Right lobe of liver (tissue), 6 donors: ENCODE measurements at regions not wholly inside any gene's neighbourhood (a gene's known extent, or its start where the extent isn't known, plus 50 kb on each side); places are given as distances from the start of the nearest gene placed in this dataset.

Experiments
- ATAC-seq, 4 donors: fragments of 200-7000 bp; cut with Tn5 transposase; one replicate each; pipeline ENCODE4 v1.9.1; 2020; ENCODE audit warnings: mild to moderate bottlenecking in 4 of 4, moderate library complexity in 4 of 4
- DNase-seq, 3 donors: peaks; one replicate each; pipeline ENCODE4 v3.0.0-alpha.2; 2020
- H3K27ac ChIP-seq, 3 donors: fragments of 200-600 bp; one replicate each; pipeline ENCODE4 v1.8.0; 2022
- H3K27me3 ChIP-seq, 2 donors: fragments of 200-600 bp; one replicate each; pipeline ENCODE4 v1.8.0; 2022
- H3K36me3 ChIP-seq, 4 donors: fragments of 200-600 bp; sonication (generic) in 1 of 4; one replicate each; pipeline versions ENCODE4 v1.5.1 to v1.8.0; 2017 to 2022; ENCODE audit warnings: control low read depth in 1 of 4
- H3K4me1 ChIP-seq, 4 donors: fragments of 200-600 bp; sonication (generic) in 1 of 4; one replicate each; pipeline versions ENCODE4 v1.5.1 to v1.8.0; 2017 to 2022; ENCODE audit warnings: control low read depth in 1 of 4
- H3K4me3 ChIP-seq, 3 donors: fragments of 200-600 bp; one replicate each; pipeline ENCODE4 v1.8.0; 2022
- H3K9me3 ChIP-seq, 4 donors: fragments of 200-600 bp; sonication (generic) in 1 of 4; one replicate each; pipeline versions ENCODE4 v1.5.1 to v1.8.0; 2017 to 2022; ENCODE audit warnings: control low read depth in 1 of 4
- CTCF ChIP-seq, 4 donors: fragments of 200-600 bp in 3 of 4; fragments of 450-650 bp in 1 of 4; IDR thresholded peaks; one replicate each; pipeline versions ENCODE4 v1.5.1 to v1.8.0; 2016 to 2022; ENCODE audit warnings: antibody characterized with exemption in 4 of 4, mild to moderate bottlenecking in 2 of 4
- POLR2A ChIP-seq: fragments of 450-650 bp; IDR thresholded peaks from one replicate; pipeline ENCODE4 v1.6.1; 2017; ENCODE audit warnings: antibody characterized with exemption, mild to moderate bottlenecking
- WGBS: methylation state at CpG from one replicate; pipeline ENCODE4 v1.1.6; 2018; ENCODE audit warnings: low coverage, low lambda C conversion rate; ENCODE audit not compliant: insufficient coverage; ENCODE audit errors: missing lambda C conversion rate; 5-methylcytosine and 5-hydroxymethylcytosine counted together
- intact Hi-C, 2 donors: fragments of 100-400 bp; cut with DNase I; formaldehyde crosslinking; loops; one replicate each; pipeline versions ENCODE4 v1.11.2 to v1.14.1; 2022
- donor health status: DM: no; HTN: yes; CAD: no.
- donor health status: DM: no; HTN: no; CAD: no.
- donor health status: DM: no; HTN: no; CAD: no.
- donor health status: DM: no; HTN: yes; CAD: no.
- donor health status: DM: no; HTN: yes; CAD: no.

GRCh38 chr13:73924607-73925006, 209.6 kb downstream of the KLF12 start:
- Histone ChIP-seq H3K4me1 (no peaks in the 10 kb centered on the region), H3K4me3 (no peak overlapping the region), H3K27ac (no peak overlapping the region), H3K36me3 (no peaks in the 10 kb centered on the region), H3K9me3 (no peaks in the 10 kb centered on the region), H3K27me3 (no peaks in the 10 kb centered on the region)
- 88% methylated on average over 1 of the region's 1 CpG for WGBS
- TF ChIP-seq POLR2A (no peak), CTCF (IDR thresholded peaks at IDR 0.05) (no peak)
- intact Hi-C loops: no loop called here
- DNase-seq (no peak), ATAC-seq (no peak)

GRCh38 chr13:73922493-73923393, 211.5 kb downstream of the KLF12 start:
- TF ChIP-seq CTCF (IDR thresholded peaks at IDR 0.05) (no peak), POLR2A (no peak)
- intact Hi-C loops: no loop called here
- Histone ChIP-seq H3K27ac (no peak overlapping the region), H3K9me3 (no peaks in the 10 kb centered on the region), H3K4me3 (no peak overlapping the region), H3K4me1 (no peaks in the 10 kb centered on the region), H3K36me3 (no peaks in the 10 kb centered on the region), H3K27me3 (no peaks in the 10 kb centered on the region)
- ATAC-seq (no peak), DNase-seq (no peak)
- 100% methylated on average over 2 of the region's 2 CpGs for WGBS

GRCh38 chr13:73918691-73919090, 215.5 kb downstream of the KLF12 start:
- WGBS: 73% methylated on average over 3 of the region's 3 CpGs
- Histone ChIP-seq H3K9me3 (no peaks in the 10 kb centered on the region), H3K27me3 (no peaks in the 10 kb centered on the region), H3K4me3 (no peak overlapping the region), H3K27ac (no peak overlapping the region), H3K36me3 (no peaks in the 10 kb centered on the region), H3K4me1 (no peaks in the 10 kb centered on the region)
- TF ChIP-seq POLR2A (no peak), CTCF (IDR thresholded peaks at IDR 0.05) (no peak)
- no peak for DNase-seq
- intact Hi-C loops: no loop called here
- no peak for ATAC-seq

GRCh38 chr13:73913751-73914518, 220.3 kb downstream of the KLF12 start:
- 50% methylated on average over 4 of the region's 4 CpGs for WGBS
- Histone ChIP-seq H3K4me3 (no peak overlapping the region), H3K4me1 (peaks cover 0 to 5% (median 0%) of the 10 kb centered on the region in 4 donors), H3K27me3 (no peaks in the 10 kb centered on the region), H3K36me3 (no peaks in the 10 kb centered on the region), H3K27ac (no peak overlapping the region), H3K9me3 (no peaks in the 10 kb centered on the region)
- TF ChIP-seq CTCF (IDR thresholded peaks at IDR 0.05): no peak
- no peak for TF ChIP-seq POLR2A
- ATAC-seq (no peak), DNase-seq (no peak)
- intact Hi-C loops: no loop called here
